Panc1 (cell line): ENCODE measurements at regions not wholly inside any gene's neighbourhood (a gene's known extent, or its start where the extent isn't known, plus 50 kb on each side); places are given as distances from the start of the nearest gene placed in this dataset.

Experiments used
- ATAC-seq: fragments of 200-7000 bp; cut with Tn5 transposase; 2 replicates; pipeline ENCODE4 v1.9.1; 2020; ENCODE audit warnings: mild to moderate bottlenecking, moderate library complexity
- BruUV-seq: library from RNA; stranded (reverse); fragments of 400-500 nt; replicated peaks from 2 replicates; lab custom pipeline; 2021; lab: Mats Ljungman, UMichigan
- CTCF ChIA-PET: fragments of 300-600 bp; sonication (Branson Sonifier 250); formaldehyde crosslinking; loops from one replicate; lab custom pipeline; 2022; ENCODE audit warnings: antibody characterized with exemption; lab: Charles Lee
- POLR2A ChIA-PET: fragments of 300-600 bp; sonication (Branson Sonifier 250); formaldehyde crosslinking; loops from one replicate; lab custom pipeline; 2022; ENCODE audit warnings: antibody characterized with exemption; lab: Charles Lee
- DNase-seq: peaks from one replicate; pipeline ENCODE4 v3.0.0-alpha.2; 2010; ENCODE audit warnings: low read depth, low spot score
- H3K27ac ChIP-seq: 2 replicates; pipeline ENCODE4 v1.5.1; 2011; ENCODE audit warnings: mild to moderate bottlenecking, low read length, inconsistent platforms
- H3K27me3 ChIP-seq: fragments of 200-500 bp; sonication (Bioruptor generic); 2 replicates; pipeline ENCODE4 v1.6.0; 2014; ENCODE audit warnings: low read length, inconsistent platforms; ENCODE audit not compliant: control insufficient read depth, insufficient read depth
- H3K36me3 ChIP-seq: fragments of 200-500 bp; sonication (Bioruptor generic); 2 replicates; pipeline ENCODE4 v1.5.1; 2014; ENCODE audit warnings: inconsistent platforms, mild to moderate bottlenecking, low read length, moderate library complexity; ENCODE audit not compliant: control insufficient read depth, insufficient read depth
- H3K4me1 ChIP-seq: 2 replicates; pipeline ENCODE4 v1.5.1; 2011; ENCODE audit warnings: inconsistent platforms, mild to moderate bottlenecking, low read length, moderate library complexity; ENCODE audit not compliant: control insufficient read depth, insufficient read depth
- H3K4me3 ChIP-seq, 2 experiments: 2 replicates each; pipeline ENCODE4 v1.5.1; 2011 to 2012; ENCODE audit warnings: low read depth in 2 of 2, low read length in 2 of 2, mild to moderate bottlenecking in 2 of 2, inconsistent platforms in 1 of 2, moderate library complexity in 1 of 2
- H3K9me3 ChIP-seq: fragments of 200-500 bp; sonication (Bioruptor generic); 2 replicates; pipeline ENCODE4 v1.5.1; 2014; ENCODE audit warnings: low read depth, mild to moderate bottlenecking, inconsistent platforms, low read length, moderate library complexity; ENCODE audit not compliant: control insufficient read depth, insufficient read depth
- CTCF ChIP-seq: fragments of 450-650 bp; IDR thresholded peaks from 2 replicates; pipeline ENCODE4 v1.5.1; 2017; ENCODE audit warnings: mild to moderate bottlenecking
- POLR2AphosphoS5 ChIP-seq: IDR thresholded peaks from 2 replicates; pipeline ENCODE4 v1.6.1; 2012; ENCODE audit warnings: mild to moderate bottlenecking, low read depth, low read length, moderate library complexity
- SIN3A ChIP-seq: IDR thresholded peaks from 2 replicates; pipeline ENCODE4 v1.6.1; 2012; ENCODE audit warnings: low read depth, mild to moderate bottlenecking, low read length, moderate library complexity, borderline replicate concordance; ENCODE audit not compliant: insufficient read depth
- TCF7L2 ChIP-seq: IDR thresholded peaks from 2 replicates; pipeline ENCODE4 v1.6.1; 2011; ENCODE audit warnings: mild to moderate bottlenecking, low read depth, low read length, inconsistent platforms
- in situ Hi-C: cut with HindIII; loops from 2 replicates; pipeline ENCODE4 v1.10.0; 2016; ENCODE audit warnings: low sequenced_read_pairs, low pct_unique_long_range_greater_than_20kb
- intact Hi-C: fragments of 100-400 bp; cut with micrococcal nuclease; formaldehyde crosslinking; loops from one replicate; pipeline ENCODE4 v1.10.0; 2022; ENCODE audit not compliant: unreplicated experiment
- TF ChIP-seq, protein P1 (sequence below), 2 experiments: IDR thresholded peaks; 2 replicates each; pipeline ENCODE4 v1.6.1; 2011 to 2012; ENCODE audit warnings: low read depth in 2 of 2, control low read depth in 1 of 2, low read length in 1 of 2, mild to moderate bottlenecking in 1 of 2, moderate library complexity in 1 of 2; ENCODE audit not compliant: insufficient read depth in 1 of 2

- Histone ChIP-seq H3K27me3 (no peaks in the 10 kb centered on the region), H3K9me3 (no peaks in the 10 kb centered on the region), H3K4me3 (no peak overlapping the region), H3K27ac (no peak overlapping the region), H3K4me1 (no peaks in the 10 kb centered on the region), H3K36me3 (no peaks in the 10 kb centered on the region)
- DNase-seq: no peak
- ChIA-PET POLR2A (no interaction called here), CTCF (no interaction called here)
- no peak for ATAC-seq
- in situ Hi-C loops (no loop called here), intact Hi-C loops (no loop called here)
- no TSS peak for BruUV-seq
- TF ChIP-seq POLR2AphosphoS5 (no peak), TCF7L2 (no peak), CTCF (no peak), SIN3A (no peak)
- TF ChIP-seq, protein P1, sequence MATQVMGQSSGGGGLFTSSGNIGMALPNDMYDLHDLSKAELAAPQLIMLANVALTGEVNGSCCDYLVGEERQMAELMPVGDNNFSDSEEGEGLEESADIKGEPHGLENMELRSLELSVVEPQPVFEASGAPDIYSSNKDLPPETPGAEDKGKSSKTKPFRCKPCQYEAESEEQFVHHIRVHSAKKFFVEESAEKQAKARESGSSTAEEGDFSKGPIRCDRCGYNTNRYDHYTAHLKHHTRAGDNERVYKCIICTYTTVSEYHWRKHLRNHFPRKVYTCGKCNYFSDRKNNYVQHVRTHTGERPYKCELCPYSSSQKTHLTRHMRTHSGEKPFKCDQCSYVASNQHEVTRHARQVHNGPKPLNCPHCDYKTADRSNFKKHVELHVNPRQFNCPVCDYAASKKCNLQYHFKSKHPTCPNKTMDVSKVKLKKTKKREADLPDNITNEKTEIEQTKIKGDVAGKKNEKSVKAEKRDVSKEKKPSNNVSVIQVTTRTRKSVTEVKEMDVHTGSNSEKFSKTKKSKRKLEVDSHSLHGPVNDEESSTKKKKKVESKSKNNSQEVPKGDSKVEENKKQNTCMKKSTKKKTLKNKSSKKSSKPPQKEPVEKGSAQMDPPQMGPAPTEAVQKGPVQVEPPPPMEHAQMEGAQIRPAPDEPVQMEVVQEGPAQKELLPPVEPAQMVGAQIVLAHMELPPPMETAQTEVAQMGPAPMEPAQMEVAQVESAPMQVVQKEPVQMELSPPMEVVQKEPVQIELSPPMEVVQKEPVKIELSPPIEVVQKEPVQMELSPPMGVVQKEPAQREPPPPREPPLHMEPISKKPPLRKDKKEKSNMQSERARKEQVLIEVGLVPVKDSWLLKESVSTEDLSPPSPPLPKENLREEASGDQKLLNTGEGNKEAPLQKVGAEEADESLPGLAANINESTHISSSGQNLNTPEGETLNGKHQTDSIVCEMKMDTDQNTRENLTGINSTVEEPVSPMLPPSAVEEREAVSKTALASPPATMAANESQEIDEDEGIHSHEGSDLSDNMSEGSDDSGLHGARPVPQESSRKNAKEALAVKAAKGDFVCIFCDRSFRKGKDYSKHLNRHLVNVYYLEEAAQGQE (IDR thresholded peaks at IDR 0.05; ENCODE audit: insufficient read depth in 1 of 2, low read depth in 2 of 2, low read length in 1 of 2): no peak
Observed at GRCh38 chr14:53896726-53897125, 59.9 kb downstream of the BMP4 start.

DNA sequence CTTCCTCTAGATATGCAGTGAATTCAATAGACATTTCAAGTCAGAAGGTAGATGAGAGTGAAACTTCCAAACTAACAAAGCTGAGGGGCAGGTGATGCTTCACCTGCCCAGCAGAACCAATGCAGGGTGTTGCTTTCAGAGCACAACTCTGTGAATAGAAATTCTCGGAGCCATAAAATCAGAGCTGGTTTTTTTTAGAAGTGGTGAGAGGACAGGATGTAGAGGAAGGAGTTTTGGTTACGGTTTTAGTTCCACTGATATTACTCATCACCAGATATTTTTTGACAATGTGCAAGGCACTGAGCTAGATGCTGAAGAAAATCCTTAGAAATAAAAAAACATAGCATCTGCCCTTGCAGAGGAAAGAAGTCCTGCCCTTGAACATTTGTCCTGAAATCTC is 62.2 kb downstream of the BMP4 start:
- no peak for ATAC-seq
- Histone ChIP-seq H3K4me1 (no peaks in the 10 kb centered on the region), H3K9me3 (no peaks in the 10 kb centered on the region), H3K4me3 (no peak overlapping the region), H3K36me3 (no peaks in the 10 kb centered on the region), H3K27ac (no peak overlapping the region), H3K27me3 (no peaks in the 10 kb centered on the region)
- POLR2A ChIA-PET: no interaction called here
- in situ Hi-C loops: no loop called here
- intact Hi-C loops: no loop called here
- DNase-seq: no peak
- no TSS peak for BruUV-seq
- CTCF ChIA-PET: no interaction called here
- TF ChIP-seq TCF7L2 (no peak), CTCF (no peak), SIN3A (no peak), POLR2AphosphoS5 (no peak)
- TF ChIP-seq, protein P1 (IDR thresholded peaks at IDR 0.05; ENCODE audit: insufficient read depth in 1 of 2, low read depth in 2 of 2, low read length in 1 of 2): no peak
